ENCODE measurements at regions not wholly inside any gene's neighbourhood (a gene's known extent, or its start where the extent isn't known, plus 50 kb on each side); places are given as distances from the start of the nearest gene placed in this dataset.

DNA sequence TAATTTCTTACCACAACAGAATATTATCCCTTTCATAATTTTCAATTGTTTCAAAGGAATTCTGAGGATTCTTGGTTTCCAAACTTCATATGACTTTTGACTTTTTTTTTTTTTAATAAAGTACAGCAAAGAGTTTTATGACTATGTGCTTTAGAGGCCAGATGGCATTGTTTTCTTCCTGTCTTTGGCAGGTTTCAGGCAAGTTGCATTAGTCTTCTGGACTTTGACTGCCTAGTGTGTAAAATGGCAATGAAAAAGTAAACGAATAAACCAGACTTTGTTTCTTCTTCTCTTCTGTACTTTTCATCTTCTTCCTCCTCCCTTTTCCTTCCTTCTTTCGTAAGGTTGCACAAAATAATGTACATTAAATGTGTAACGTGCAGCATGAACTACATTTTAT lies 172.6 kb upstream of the RBFOX1 start:
- BruUV-seq (replicated peaks), result no TSS peak
- Histone ChIP-seq H3K79me2 (ENCODE audit: insufficient read depth, low read depth, low read length) (no peaks in the 10 kb centered on the region), H3K4me3 (ENCODE audit: low read depth, low read length, poor library complexity, severe bottlenecking) (no peak overlapping the region), H3K9me3 (ENCODE audit: low read length) (no peaks in the 10 kb centered on the region), H4K20me1 (ENCODE audit: insufficient read depth, low read length) (no peaks in the 10 kb centered on the region), H3K4me1 (ENCODE audit: insufficient read depth, low read length, poor library complexity, severe bottlenecking) (no peaks in the 10 kb centered on the region), H3K9me2 (ENCODE audit: insufficient read depth, low read length) (no peaks in the 10 kb centered on the region; the same call in 1 of the 2 replicates), H3K27ac (ENCODE audit: low read depth, low read length, poor library complexity, severe bottlenecking) (no peak overlapping the region), H3K36me3 (ENCODE audit: insufficient read depth, low read length) (no peaks in the 10 kb centered on the region), H2AFZ (ENCODE audit: low read length) (no peak overlapping the region), H3K4me2 (ENCODE audit: low read length) (no peak overlapping the region)
- intact Hi-C loops (cut with micrococcal nuclease; ENCODE audit: unreplicated experiment), result no loop called here
- DNase-seq (ENCODE audit: low spot score), result no peak
- TF ChIP-seq, protein P1, sequence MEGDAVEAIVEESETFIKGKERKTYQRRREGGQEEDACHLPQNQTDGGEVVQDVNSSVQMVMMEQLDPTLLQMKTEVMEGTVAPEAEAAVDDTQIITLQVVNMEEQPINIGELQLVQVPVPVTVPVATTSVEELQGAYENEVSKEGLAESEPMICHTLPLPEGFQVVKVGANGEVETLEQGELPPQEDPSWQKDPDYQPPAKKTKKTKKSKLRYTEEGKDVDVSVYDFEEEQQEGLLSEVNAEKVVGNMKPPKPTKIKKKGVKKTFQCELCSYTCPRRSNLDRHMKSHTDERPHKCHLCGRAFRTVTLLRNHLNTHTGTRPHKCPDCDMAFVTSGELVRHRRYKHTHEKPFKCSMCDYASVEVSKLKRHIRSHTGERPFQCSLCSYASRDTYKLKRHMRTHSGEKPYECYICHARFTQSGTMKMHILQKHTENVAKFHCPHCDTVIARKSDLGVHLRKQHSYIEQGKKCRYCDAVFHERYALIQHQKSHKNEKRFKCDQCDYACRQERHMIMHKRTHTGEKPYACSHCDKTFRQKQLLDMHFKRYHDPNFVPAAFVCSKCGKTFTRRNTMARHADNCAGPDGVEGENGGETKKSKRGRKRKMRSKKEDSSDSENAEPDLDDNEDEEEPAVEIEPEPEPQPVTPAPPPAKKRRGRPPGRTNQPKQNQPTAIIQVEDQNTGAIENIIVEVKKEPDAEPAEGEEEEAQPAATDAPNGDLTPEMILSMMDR (conservative IDR thresholded peaks at IDR 0.05; ENCODE audit: low read length), result no peak
- no peak for TF ChIP-seq EZH2phosphoT487 (IDR thresholded peaks at IDR 0.05; ENCODE audit: borderline replicate concordance, low read depth, low read length)
- ChIA-PET POLR2A (no interaction called here), CTCF (ENCODE audit: unreplicated experiment) (no interaction called here)

DNA sequence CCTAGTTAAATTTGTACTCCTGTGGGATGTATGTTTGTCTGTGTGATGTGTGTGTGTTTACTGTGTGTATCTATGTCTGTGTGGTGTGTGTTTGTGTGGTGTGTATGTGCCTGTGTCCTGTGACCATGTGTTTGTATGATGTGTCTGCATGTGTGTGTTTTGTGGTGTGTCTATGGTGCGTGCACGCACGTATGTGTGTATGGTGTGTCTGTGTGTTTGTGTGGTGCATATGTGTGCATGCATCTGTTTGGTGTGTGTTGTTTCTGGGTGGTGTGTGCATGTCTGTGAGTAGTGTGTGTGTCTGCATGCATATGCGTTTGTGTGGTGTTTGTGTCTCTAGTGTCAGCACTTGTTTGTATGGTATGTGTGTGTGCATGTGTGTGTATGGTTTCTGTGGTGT lies 174.2 kb upstream of the RBFOX1 start:
- no peak overlapping the region for H3K27ac ChIP-seq (ENCODE audit: low read depth, low read length, poor library complexity, severe bottlenecking)
- POLR2A ChIA-PET, result no interaction called here
- DNase-seq (ENCODE audit: low spot score), result no peak
- BruUV-seq (replicated peaks), result no TSS peak
- H3K4me3 ChIP-seq (ENCODE audit: low read depth, low read length, poor library complexity, severe bottlenecking), result no peak overlapping the region
- intact Hi-C loops (cut with micrococcal nuclease; ENCODE audit: unreplicated experiment), result no loop called here
- no peaks in the 10 kb centered on the region; the same call in 1 of the 2 replicates for H3K9me2 ChIP-seq (ENCODE audit: insufficient read depth, low read length)
- H3K36me3 ChIP-seq (ENCODE audit: insufficient read depth, low read length), result no peaks in the 10 kb centered on the region
- H3K4me1 ChIP-seq (ENCODE audit: insufficient read depth, low read length, poor library complexity, severe bottlenecking), result no peaks in the 10 kb centered on the region
- H3K4me2 ChIP-seq (ENCODE audit: low read length), result no peak overlapping the region
- TF ChIP-seq EZH2phosphoT487 (IDR thresholded peaks at IDR 0.05; ENCODE audit: borderline replicate concordance, low read depth, low read length), result no peak
- TF ChIP-seq, protein P1 (conservative IDR thresholded peaks at IDR 0.05; ENCODE audit: low read length), result no peak
- H4K20me1 ChIP-seq (ENCODE audit: insufficient read depth, low read length), result no peaks in the 10 kb centered on the region
- no peaks in the 10 kb centered on the region for H3K79me2 ChIP-seq (ENCODE audit: insufficient read depth, low read depth, low read length)
- no peak overlapping the region for H2AFZ ChIP-seq (ENCODE audit: low read length)
- no peaks in the 10 kb centered on the region for H3K9me3 ChIP-seq (ENCODE audit: low read length)
- CTCF ChIA-PET (ENCODE audit: unreplicated experiment), result no interaction called here

DNA sequence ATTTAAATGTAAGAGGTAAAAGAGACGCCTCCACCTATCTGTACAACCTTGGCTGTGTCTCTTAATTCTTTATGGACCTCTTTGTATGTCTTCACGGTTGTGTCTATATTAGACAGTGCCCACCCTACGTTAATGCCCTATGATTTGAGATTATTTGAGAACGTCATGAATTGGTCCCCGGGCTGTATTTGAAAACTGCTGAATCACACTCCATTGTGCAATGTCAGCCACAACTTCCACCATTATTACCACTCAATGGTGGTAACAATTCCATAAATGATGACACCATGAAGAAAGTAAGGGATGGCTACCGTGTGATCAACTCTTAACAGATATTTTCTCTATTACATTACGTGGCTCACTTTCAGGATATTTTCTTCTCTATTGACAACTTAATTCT lies 182.4 kb upstream of the RBFOX1 start:
- Histone ChIP-seq H3K27ac (ENCODE audit: low read depth, low read length, poor library complexity, severe bottlenecking) (no peak overlapping the region), H3K9me2 (ENCODE audit: insufficient read depth, low read length) (no peaks in the 10 kb centered on the region), H3K36me3 (ENCODE audit: insufficient read depth, low read length) (no peaks in the 10 kb centered on the region), H4K20me1 (ENCODE audit: insufficient read depth, low read length) (no peaks in the 10 kb centered on the region), H3K4me2 (ENCODE audit: low read length) (no peak overlapping the region), H2AFZ (ENCODE audit: low read length) (no peak overlapping the region), H3K4me1 (ENCODE audit: insufficient read depth, low read length, poor library complexity, severe bottlenecking) (no peaks in the 10 kb centered on the region), H3K9me3 (ENCODE audit: low read length) (no peaks in the 10 kb centered on the region), H3K4me3 (ENCODE audit: low read depth, low read length, poor library complexity, severe bottlenecking) (no peak overlapping the region), H3K79me2 (ENCODE audit: insufficient read depth, low read depth, low read length) (no peaks in the 10 kb centered on the region)
- CTCF ChIA-PET (ENCODE audit: unreplicated experiment), result no interaction called here
- DNase-seq (ENCODE audit: low spot score), result no peak
- no peak for TF ChIP-seq EZH2phosphoT487 (IDR thresholded peaks at IDR 0.05; ENCODE audit: borderline replicate concordance, low read depth, low read length)
- POLR2A ChIA-PET, result no interaction called here
- no TSS peak for BruUV-seq (replicated peaks)
- intact Hi-C loops (cut with micrococcal nuclease; ENCODE audit: unreplicated experiment), result no loop called here
